H9 (cell line): ENCODE measurements at regions not wholly inside any gene's neighbourhood (a gene's known extent, or its start where the extent isn't known, plus 50 kb on each side); places are given as distances from the start of the nearest gene placed in this dataset.

ENCODE experiments used
- DNase-seq: peaks from one replicate; pipeline ENCODE4 v3.0.0-alpha.2; 2017
- H2AFZ ChIP-seq: one replicate; pipeline ENCODE4 v1.6.1; 2013; ENCODE audit warnings: mild to moderate bottlenecking, low read length, control low read depth, moderate library complexity
- H2AK5ac ChIP-seq: 2 replicates; pipeline ENCODE4 v1.6.1; 2013; ENCODE audit warnings: low read length, control low read depth, mixed read lengths; ENCODE audit not compliant: insufficient read length
- H2BK120ac ChIP-seq: one replicate; pipeline ENCODE4 v1.6.1; 2013; ENCODE audit warnings: low read depth, mild to moderate bottlenecking, low read length, control low read depth, inconsistent platforms; ENCODE audit not compliant: poor library complexity, severe bottlenecking
- H2BK12ac ChIP-seq: 2 replicates; pipeline ENCODE4 v1.6.1; 2013; ENCODE audit warnings: low read length, control low read depth, mixed read lengths, low read depth; ENCODE audit not compliant: insufficient read length
- H2BK15ac ChIP-seq: 2 replicates; pipeline ENCODE4 v1.6.1; 2013; ENCODE audit warnings: low read depth, low read length, control low read depth
- H2BK20ac ChIP-seq: one replicate; pipeline ENCODE4 v1.6.1; 2013; ENCODE audit warnings: low read depth, mild to moderate bottlenecking, low read length, control low read depth, inconsistent platforms; ENCODE audit not compliant: poor library complexity, severe bottlenecking
- H2BK5ac ChIP-seq: 2 replicates; pipeline ENCODE4 v1.6.1; 2013; ENCODE audit warnings: low read length, control low read depth, mixed read lengths; ENCODE audit not compliant: insufficient read length
- H3K14ac ChIP-seq: 2 replicates; pipeline ENCODE4 v1.6.1; 2013; ENCODE audit warnings: low read length, control low read depth; ENCODE audit not compliant: insufficient read depth
- H3K18ac ChIP-seq: 2 replicates; pipeline ENCODE4 v1.6.1; 2013; ENCODE audit warnings: low read depth, mild to moderate bottlenecking, mixed read lengths, low read length, control low read depth; ENCODE audit not compliant: insufficient read length
- H3K23ac ChIP-seq: 2 replicates; pipeline ENCODE4 v1.6.1; 2013; ENCODE audit warnings: low read length, control low read depth, mixed read lengths, low read depth; ENCODE audit not compliant: insufficient read length
- H3K23me2 ChIP-seq: 2 replicates; pipeline ENCODE4 v1.6.1; 2013; ENCODE audit warnings: low read depth, mild to moderate bottlenecking, mixed read lengths, low read length, control low read depth; ENCODE audit not compliant: insufficient read length, poor library complexity, severe bottlenecking
- H3K27ac ChIP-seq: 2 replicates; pipeline ENCODE4 v1.5.1; 2013; ENCODE audit warnings: low read length, control low read depth, mixed read lengths, low read depth; ENCODE audit not compliant: insufficient read length
- H3K27me3 ChIP-seq: 2 replicates; pipeline ENCODE4 v1.6.1; 2013; ENCODE audit warnings: low read length, control low read depth, inconsistent platforms; ENCODE audit not compliant: insufficient read depth
- H3K4ac ChIP-seq: 2 replicates; pipeline ENCODE4 v1.6.1; 2013; ENCODE audit warnings: low read depth, mild to moderate bottlenecking, control low read depth, inconsistent platforms, low read length, moderate library complexity
- H3K4me1 ChIP-seq: 2 replicates; pipeline ENCODE4 v1.6.1; 2013; ENCODE audit warnings: low read length, control low read depth, inconsistent platforms; ENCODE audit not compliant: insufficient read depth
- H3K4me2 ChIP-seq: 2 replicates; pipeline ENCODE4 v1.6.1; 2013; ENCODE audit warnings: low read length, control low read depth, mixed read lengths; ENCODE audit not compliant: insufficient read length, insufficient read depth
- H3K56ac ChIP-seq: 2 replicates; pipeline ENCODE4 v1.6.1; 2013; ENCODE audit warnings: low read depth, mild to moderate bottlenecking, mixed read lengths, low read length, control low read depth; ENCODE audit not compliant: insufficient read length
- H3K79me1 ChIP-seq: 2 replicates; pipeline ENCODE4 v1.6.1; 2013; ENCODE audit warnings: low read depth, mild to moderate bottlenecking, moderate library complexity, low read length, control low read depth, inconsistent platforms; ENCODE audit not compliant: insufficient read depth, poor library complexity, severe bottlenecking
- H3K79me2 ChIP-seq: 2 replicates; pipeline ENCODE4 v1.6.1; 2013; ENCODE audit warnings: low read length, control low read depth, inconsistent platforms; ENCODE audit not compliant: insufficient read depth
- H3K9ac ChIP-seq: 2 replicates; pipeline ENCODE4 v1.6.1; 2013; ENCODE audit warnings: low read length, control low read depth, mixed read lengths; ENCODE audit not compliant: insufficient read length; ENCODE audit errors: extremely low read depth
- H3K9me3 ChIP-seq: one replicate; pipeline ENCODE4 v1.6.1; 2013; ENCODE audit warnings: low read depth, low read length, inconsistent platforms; ENCODE audit not compliant: control insufficient read depth
- H3T11ph ChIP-seq: one replicate; pipeline ENCODE4 v1.6.1; 2013; ENCODE audit warnings: mild to moderate bottlenecking, low read length, control low read depth, inconsistent platforms
- H4K20me1 ChIP-seq: one replicate; pipeline ENCODE4 v1.6.1; 2013; ENCODE audit not compliant: control insufficient read depth, insufficient read length, insufficient read depth
- H4K5ac ChIP-seq: 2 replicates; pipeline ENCODE4 v1.6.1; 2013; ENCODE audit warnings: low read depth, mild to moderate bottlenecking, mixed read lengths, low read length, control low read depth; ENCODE audit not compliant: insufficient read length
- H4K8ac ChIP-seq: replicated peaks from 2 replicates; pipeline ENCODE4 v1.6.1; 2013; ENCODE audit warnings: low read length, control low read depth, mixed read lengths, low read depth; ENCODE audit not compliant: insufficient read length
- H4K91ac ChIP-seq: 2 replicates; pipeline ENCODE4 v1.6.1; 2013; ENCODE audit warnings: low read depth, mild to moderate bottlenecking, moderate library complexity, mixed read lengths, low read length, control low read depth; ENCODE audit not compliant: insufficient read length
- H3K27ac Mint-ChIP-seq, 3 experiments: 2 replicates in 2 of 3; 3 replicates in 1 of 3; pipeline ENCODE4 v1.8.0; 2020 to 2021; ENCODE audit warnings: mixed read lengths in 3 of 3, mild to moderate bottlenecking in 1 of 3, moderate library complexity in 1 of 3
- H3K27me3 Mint-ChIP-seq: 2 replicates; pipeline ENCODE4 v1.8.0; 2021; ENCODE audit warnings: low read depth, mild to moderate bottlenecking, moderate library complexity, mixed read lengths
- H3K36me3 Mint-ChIP-seq, 3 experiments: 2 replicates in 2 of 3; 3 replicates in 1 of 3; pipeline ENCODE4 v1.8.0; 2020 to 2021; ENCODE audit warnings: low read depth in 3 of 3, mixed read lengths in 3 of 3; ENCODE audit not compliant: insufficient read depth in 1 of 3
- H3K4me1 Mint-ChIP-seq, 2 experiments: 2 replicates each; pipeline ENCODE4 v1.8.0; 2020; ENCODE audit warnings: mixed read lengths in 2 of 2
- H3K4me3 Mint-ChIP-seq, 2 experiments: 2 replicates in 1 of 2; 3 replicates in 1 of 2; pipeline ENCODE4 v1.8.0; 2020 to 2021; ENCODE audit warnings: mild to moderate bottlenecking in 2 of 2, mixed read lengths in 2 of 2, moderate library complexity in 1 of 2
- H3K9me3 Mint-ChIP-seq, 2 experiments: 2 replicates in 1 of 2; 3 replicates in 1 of 2; pipeline ENCODE4 v1.8.0; 2020; ENCODE audit warnings: mild to moderate bottlenecking in 2 of 2, mixed read lengths in 2 of 2, moderate library complexity in 1 of 2
- CTCF ChIP-seq: fragments of 200-600 bp; sonication (generic); conservative IDR thresholded peaks from 3 replicates; pipeline ENCODE4 v1.8.0; 2021; ENCODE audit warnings: antibody characterized with exemption, mild to moderate bottlenecking
- WGBS: extraction: QIAGEN DNeasy Blood & Tissue Kit; methylation state at CpG from one replicate; pipeline ENCODE4 v1.1.7; 2013; ENCODE audit warnings: missing lambda C conversion rate, low lambda C conversion rate, mixed read lengths; ENCODE audit not compliant: insufficient read length; ENCODE audit errors: extremely low coverage; 5-methylcytosine and 5-hydroxymethylcytosine counted together

DNA sequence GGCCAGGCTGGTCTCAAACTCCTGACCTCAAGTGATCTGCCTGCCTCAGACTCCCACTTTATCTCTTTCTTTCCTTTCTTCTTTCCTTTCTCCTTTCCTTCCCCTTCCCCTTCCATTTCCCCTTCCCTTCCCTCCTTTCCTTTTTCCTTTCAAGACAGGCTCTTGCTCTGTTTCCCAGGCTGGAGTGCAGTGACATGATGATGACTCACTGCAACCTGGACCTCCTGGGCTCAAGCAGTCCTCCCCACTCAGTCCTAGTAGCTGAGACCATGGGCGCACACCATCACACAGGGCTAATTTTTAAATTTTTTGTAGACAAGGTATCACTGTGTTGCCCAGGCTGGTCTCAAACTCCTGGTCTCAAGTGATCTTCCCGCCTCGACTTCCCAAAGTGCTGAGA, 377.6 kb upstream of the ZFP64 start:
- no peak overlapping the region for H2BK20ac ChIP-seq
- H3K79me1 ChIP-seq: no peaks in the 10 kb centered on the region
- H4K8ac ChIP-seq: no peak overlapping the region
- no CpG with 5 or more reads among the region's 3 CpGs for WGBS
- DNase-seq: no peak
- no peak for TF ChIP-seq CTCF
- no peak overlapping the region for H2BK120ac ChIP-seq
- no peak overlapping the region for H4K91ac ChIP-seq
- no peak overlapping the region for H3K56ac ChIP-seq
- no peak overlapping the region for H3K18ac ChIP-seq
- no peaks in the 10 kb centered on the region for H3K23me2 ChIP-seq
- no peak overlapping the region for H3K4me2 ChIP-seq
- H3T11ph ChIP-seq: no peak overlapping the region
- no peaks in the 10 kb centered on the region for H3K4me1 ChIP-seq
- Mint-ChIP-seq H3K9me3 (peaks cover 3% of the 10 kb centered on the region in 2 experiments; a peak in 3 of 5 replicates), H3K4me1 (peaks cover 3 to 5% of the 10 kb centered on the region in 2 experiments; a peak in 2 of 4 replicates), H3K27ac (peak overlapping the region in 1 of 3 experiments; percentile 65; a peak in 1 of 7 replicates), H3K27me3 (no peaks in the 10 kb centered on the region), H3K4me3 (no peak overlapping the region), H3K36me3 (peaks cover 0 to 4% (median 2%) of the 10 kb centered on the region in 3 experiments; a peak in 2 of 7 replicates)
- no peaks in the 10 kb centered on the region for H3K79me2 ChIP-seq
- H3K4ac ChIP-seq: no peak overlapping the region
- H2AFZ ChIP-seq: no peak overlapping the region
- no peak overlapping the region for H2BK15ac ChIP-seq
- H3K27ac ChIP-seq: no peak overlapping the region
- H3K14ac ChIP-seq: no peak overlapping the region
- no peak overlapping the region for H3K9ac ChIP-seq
- no peak overlapping the region for H3K23ac ChIP-seq
- H4K5ac ChIP-seq: no peak overlapping the region
- no peak overlapping the region for H2BK5ac ChIP-seq
- no peaks in the 10 kb centered on the region for H4K20me1 ChIP-seq
- H3K27me3 ChIP-seq: no peaks in the 10 kb centered on the region
- no peak overlapping the region for H2AK5ac ChIP-seq
- no peaks in the 10 kb centered on the region for H3K9me3 ChIP-seq
- H2BK12ac ChIP-seq: no peak overlapping the region
